Spleen (tissue), 11 donors: ENCODE measurements at regions not wholly inside any gene's neighbourhood (a gene's known extent, or its start where the extent isn't known, plus 50 kb on each side); places are given as distances from the start of the nearest gene placed in this dataset.

Source experiments
- DNase-seq: peaks from one replicate; pipeline ENCODE4 v3.0.0-alpha.2; 2020
- H3K27ac ChIP-seq, 8 donors: fragments of 200-600 bp; sonication (generic) in 7 of 8; 1 replicate in 4 of 8; 2 replicates in 4 of 8; pipeline versions ENCODE4 v1.5.0 to v1.8.0; 2016 to 2021; ENCODE audit warnings: inconsistent platforms in 4 of 8, mild to moderate bottlenecking in 4 of 8, moderate library complexity in 1 of 8
- H3K27me3 ChIP-seq, 7 donors: fragments of 200-600 bp; sonication (generic) in 6 of 7; replicated peaks in 1 of 7; 1 replicate in 4 of 7; 2 replicates in 3 of 7; pipeline versions ENCODE4 v1.5.0 to v1.8.0; 2016 to 2021; ENCODE audit warnings: inconsistent platforms in 3 of 7, mild to moderate bottlenecking in 1 of 7
- H3K36me3 ChIP-seq, 6 donors: fragments of 200-600 bp; sonication (generic) in 5 of 6; 1 replicate in 4 of 6; 2 replicates in 2 of 6; pipeline versions ENCODE4 v1.5.0 to v1.8.0; 2016 to 2021; ENCODE audit warnings: inconsistent platforms in 2 of 6
- H3K4me1 ChIP-seq, 6 donors: fragments of 200-600 bp; sonication (generic) in 5 of 6; 1 replicate in 3 of 6; 2 replicates in 3 of 6; pipeline versions ENCODE4 v1.5.0 to v1.8.0; 2016 to 2021; ENCODE audit warnings: inconsistent platforms in 3 of 6
- H3K4me3 ChIP-seq, 8 donors: fragments of 200-600 bp; sonication (generic) in 7 of 8; 1 replicate in 4 of 8; 2 replicates in 4 of 8; pipeline versions ENCODE4 v1.5.0 to v1.8.0; 2016 to 2021; ENCODE audit warnings: inconsistent platforms in 4 of 8, mild to moderate bottlenecking in 4 of 8, moderate library complexity in 2 of 8
- H3K9me3 ChIP-seq, 8 donors: fragments of 200-600 bp; sonication (generic) in 7 of 8; 1 replicate in 4 of 8; 2 replicates in 4 of 8; pipeline versions ENCODE4 v1.5.0 to v1.8.0; 2016 to 2021; ENCODE audit warnings: inconsistent platforms in 4 of 8
- CTCF ChIP-seq, 11 experiments: fragments of 200-600 bp in 7 of 11; fragments of 450-650 bp in 4 of 11; sonication (generic) in 4 of 11; IDR thresholded peaks in 8 of 11; conservative IDR thresholded peaks in 3 of 11; 1 replicate in 7 of 11; 2 replicates in 4 of 11; pipeline versions ENCODE4 v1.4.0 to v1.8.0; 2016 to 2021; ENCODE audit warnings: antibody characterized with exemption in 11 of 11, inconsistent platforms in 4 of 11, mild to moderate bottlenecking in 1 of 11
- POLR2A ChIP-seq, 3 donors: fragments of 450-650 bp; IDR thresholded peaks; one replicate each; pipeline ENCODE4 v1.5.1; 2017; ENCODE audit warnings: antibody characterized with exemption in 3 of 3, mild to moderate bottlenecking in 1 of 3
- POLR2AphosphoS5 ChIP-seq, 3 donors: sonication (generic); formaldehyde crosslinking; IDR thresholded peaks; one replicate each; pipeline ENCODE4 v1.5.1; 2017; ENCODE audit warnings: antibody characterized with exemption in 3 of 3
- WGBS, 5 donors: extraction: QIAGEN DNeasy Blood & Tissue Kit in 3 of 5; methylation state at CpG; one replicate each; pipeline versions ENCODE4 v1.1.5 to v1.1.7; 2013 to 2018; 5-methylcytosine and 5-hydroxymethylcytosine counted together
- intact Hi-C: fragments of 100-400 bp; cut with DNase I; formaldehyde crosslinking; loops from one replicate; pipeline ENCODE4 v1.15.0; 2023; ENCODE audit warnings: low total_unique reads
- donor health status: healthy with polysubstance abuse.
- donor health status: DM: no; HTN: no; CAD: no; lungs with moderate emphysema.
- donor health status: DM: no; HTN: no; CAD: no.
- donor health status: Bipolar disorder and iron deficiency.
- donor health status: healthy.
- donor health status: DM: no; HTN: no; CAD: no.
- donor health status: DM: yes; HTN: yes; CAD: no.

- DNase-seq = no peak
- 67 to 89% (median 78%) methylated on average over 3 of the region's 3 CpGs for WGBS, 5 donors
- intact Hi-C loops = no loop called here
- no peaks in the 10 kb centered on the region for H3K9me3 ChIP-seq
- TF ChIP-seq CTCF (IDR thresholded peaks at IDR 0.05 in 8 of 11, conservative IDR thresholded peaks at IDR 0.05 in 3 of 11) (no peak), POLR2AphosphoS5 (IDR thresholded peaks at IDR 0.05) (no peak), POLR2A (IDR thresholded peaks at IDR 0.05) (no peak)
- no peaks in the 10 kb centered on the region for H3K36me3 ChIP-seq
- peaks cover 0 to 44% (median 0%) of the 10 kb centered on the region in 7 donors for H3K27me3 ChIP-seq
- H3K27ac ChIP-seq = no peak overlapping the region
- no peaks in the 10 kb centered on the region for H3K4me1 ChIP-seq
- no peak overlapping the region for H3K4me3 ChIP-seq
These were observed 249.7 kb downstream of the EMX2 start for GRCh38 chr10:117792214-117792613.

- 40 to 55% (median 47%) methylated on average over 11 of the region's 11 CpGs for WGBS, 5 donors
- H3K4me3 ChIP-seq = no peak overlapping the region
- TF ChIP-seq CTCF (IDR thresholded peaks at IDR 0.05 in 8 of 11, conservative IDR thresholded peaks at IDR 0.05 in 3 of 11) = no peak
- TF ChIP-seq POLR2AphosphoS5 (IDR thresholded peaks at IDR 0.05) = no peak
- no peak for TF ChIP-seq POLR2A (IDR thresholded peaks at IDR 0.05)
These were observed 250.5 kb downstream of the RAB11FIP2 start for GRCh38 chr10:117796130-117796745.

GRCh38 chr10:117797296-117797695, 249.4 kb downstream of the RAB11FIP2 start:
- H3K4me1 ChIP-seq = no peaks in the 10 kb centered on the region
- intact Hi-C loops = no loop called here
- TF ChIP-seq POLR2A (IDR thresholded peaks at IDR 0.05) (no peak), POLR2AphosphoS5 (IDR thresholded peaks at IDR 0.05) (no peak), CTCF (IDR thresholded peaks at IDR 0.05 in 8 of 11, conservative IDR thresholded peaks at IDR 0.05 in 3 of 11) (no peak)
- no peak overlapping the region for H3K4me3 ChIP-seq
- peaks cover 0 to 26% (median 0%) of the 10 kb centered on the region in 7 donors for H3K27me3 ChIP-seq
- no peak for DNase-seq
- WGBS, 5 donors = 67 to 81% (median 76%) methylated on average over 10 of the region's 10 CpGs
- no peak overlapping the region for H3K27ac ChIP-seq
- no peaks in the 10 kb centered on the region for H3K9me3 ChIP-seq
- H3K36me3 ChIP-seq = no peaks in the 10 kb centered on the region

More at GRCh38 chr10:117796130-117796745, 250.5 kb downstream of the RAB11FIP2 start:
- no peaks in the 10 kb centered on the region for H3K36me3 ChIP-seq
- intact Hi-C loops = no loop called here
- H3K27ac ChIP-seq = no peak overlapping the region
- no peak for DNase-seq
- H3K4me1 ChIP-seq = no peaks in the 10 kb centered on the region
- no peaks in the 10 kb centered on the region for H3K9me3 ChIP-seq
- peaks cover 0 to 28% (median 0%) of the 10 kb centered on the region in 7 donors for H3K27me3 ChIP-seq

- 66 to 75% (median 67%) methylated on average over 7 of the region's 7 CpGs for WGBS, 5 donors
- H3K27ac ChIP-seq = no peak overlapping the region
- DNase-seq = no peak
- H3K36me3 ChIP-seq = no peaks in the 10 kb centered on the region
- H3K4me3 ChIP-seq = no peak overlapping the region
- H3K27me3 ChIP-seq = peaks cover 0 to 18% (median 0%) of the 10 kb centered on the region in 7 donors
- no peaks in the 10 kb centered on the region for H3K4me1 ChIP-seq
- no peaks in the 10 kb centered on the region for H3K9me3 ChIP-seq
- intact Hi-C loops = no loop called here
- no peak for TF ChIP-seq POLR2A (IDR thresholded peaks at IDR 0.05)
- TF ChIP-seq POLR2AphosphoS5 (IDR thresholded peaks at IDR 0.05) = no peak
- no peak for TF ChIP-seq CTCF (IDR thresholded peaks at IDR 0.05 in 8 of 11, conservative IDR thresholded peaks at IDR 0.05 in 3 of 11)
These were observed 245.1 kb downstream of the RAB11FIP2 start for GRCh38 chr10:117801691-117802090.
